ENCODE measurements at regions not wholly inside any gene's neighbourhood (a gene's known extent, or its start where the extent isn't known, plus 50 kb on each side); places are given as distances from the start of the nearest gene placed in this dataset.

DNA sequence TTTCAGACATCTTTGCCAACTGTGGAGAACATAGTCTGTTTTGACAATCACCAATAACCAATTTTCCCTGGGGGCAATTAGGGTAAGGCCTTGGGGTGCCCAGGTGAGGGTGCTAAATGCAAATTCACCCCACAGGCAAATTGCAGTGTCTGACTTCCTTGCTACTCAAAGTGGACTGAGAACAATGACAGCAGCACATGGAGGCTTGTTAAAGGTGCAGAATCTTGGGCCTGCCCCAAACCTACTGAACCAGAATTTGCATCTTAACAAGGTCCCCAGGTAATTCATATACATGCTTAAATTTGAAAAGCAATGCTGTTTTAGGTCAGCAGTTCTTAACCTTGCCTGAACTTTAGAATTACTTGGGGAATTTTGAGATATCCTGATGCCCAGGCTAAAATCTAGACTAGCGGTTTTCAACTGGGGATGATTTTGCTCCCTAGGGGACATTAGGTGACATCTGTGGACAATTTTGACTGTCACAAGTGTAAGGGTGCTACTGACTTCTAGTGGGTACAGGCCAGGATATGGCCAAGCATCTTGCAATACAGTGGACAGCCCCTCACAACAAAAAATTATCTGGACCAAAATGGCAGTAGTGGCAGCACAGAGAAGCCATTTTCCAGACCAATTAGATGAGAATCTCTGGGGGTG lies 80.2 kb upstream of the GCFC2 start:
- ChIA-PET CTCF (no interaction called here), POLR2A (ENCODE audit: unreplicated experiment) (no interaction called here)
- BruUV-seq (replicated peaks): no TSS peak
- no peak overlapping the region for H3K4me3 ChIP-seq (ENCODE audit: low read length)
- peak overlapping the region; percentile 29; the same call in 1 of the 2 replicates for H3K27ac ChIP-seq (ENCODE audit: low read length)
- H3K4me2 ChIP-seq (ENCODE audit: low read length): 0 out of 2 replicates have a peak overlapping the region, but pooled peaks have one; percentile 62
- H3K4me1 ChIP-seq (ENCODE audit: insufficient read depth, low read length): peaks cover 31% of the 10 kb centered on the region
- intact Hi-C loops (cut with micrococcal nuclease): no loop called here
- no peaks in the 10 kb centered on the region for H3K9me3 ChIP-seq (ENCODE audit: low read length)
- no peak for TF ChIP-seq EZH2 (IDR thresholded peaks at IDR 0.05; ENCODE audit: low read length, unreplicated experiment)
- H3K36me3 ChIP-seq (ENCODE audit: low read depth, low read length): no peaks in the 10 kb centered on the region
- H3K9me2 ChIP-seq (replicated peaks; ENCODE audit: low read length): no peaks in the 10 kb centered on the region
- H2AFZ ChIP-seq (ENCODE audit: low read length): no peak overlapping the region
- H3K79me2 ChIP-seq (ENCODE audit: low read length): no peaks in the 10 kb centered on the region
- DNase-seq (no peak), ATAC-seq (no peak)
- no peaks in the 10 kb centered on the region for H3F3A ChIP-seq (ENCODE audit: low read length, unreplicated experiment)
- H3K9ac ChIP-seq (ENCODE audit: low read length): no peak overlapping the region
- H4K20me1 ChIP-seq (ENCODE audit: low read length): no peaks in the 10 kb centered on the region
- no peaks in the 10 kb centered on the region for H3K27me3 ChIP-seq (ENCODE audit: low read length)

GRCh38 chr2:75790121-75790813 lies 79.6 kb upstream of the GCFC2 start:
- Histone ChIP-seq H3K4me2 (ENCODE audit: low read length) (peak overlapping the region; percentile 62), H2AFZ (ENCODE audit: low read length) (no peak overlapping the region), H3K9me3 (ENCODE audit: low read length) (no peaks in the 10 kb centered on the region), H3K4me3 (ENCODE audit: low read length) (peak overlapping the region; percentile 25; the same call in 1 of the 2 replicates), H3K27me3 (ENCODE audit: low read length) (no peaks in the 10 kb centered on the region), H3K9ac (ENCODE audit: low read length) (no peak overlapping the region), H3F3A (ENCODE audit: low read length, unreplicated experiment) (no peaks in the 10 kb centered on the region), H3K27ac (ENCODE audit: low read length) (peak overlapping the region; percentile 29), H3K36me3 (ENCODE audit: low read depth, low read length) (no peaks in the 10 kb centered on the region), H4K20me1 (ENCODE audit: low read length) (no peaks in the 10 kb centered on the region), H3K9me2 (replicated peaks; ENCODE audit: low read length) (no peaks in the 10 kb centered on the region), H3K4me1 (ENCODE audit: insufficient read depth, low read length) (peaks cover 31% of the 10 kb centered on the region), H3K79me2 (ENCODE audit: low read length) (no peaks in the 10 kb centered on the region)
- peak; percentile 18 for ATAC-seq
- CTCF ChIA-PET: no interaction called here
- TF ChIP-seq EZH2 (IDR thresholded peaks at IDR 0.05; ENCODE audit: low read length, unreplicated experiment): no peak
- TF ChIP-seq EZH2phosphoT487 (IDR thresholded peaks at IDR 0.05; ENCODE audit: borderline replicate concordance, low read length): no peak
- TF ChIP-seq CTCF (conservative IDR thresholded peaks at IDR 0.05; ENCODE audit: low read depth, low read length): no peak
- no TSS peak for BruUV-seq (replicated peaks)
- POLR2A ChIA-PET (ENCODE audit: unreplicated experiment): no interaction called here
- DNase-seq: peak; percentile 80
- intact Hi-C loops (cut with micrococcal nuclease): no loop called here

DNA sequence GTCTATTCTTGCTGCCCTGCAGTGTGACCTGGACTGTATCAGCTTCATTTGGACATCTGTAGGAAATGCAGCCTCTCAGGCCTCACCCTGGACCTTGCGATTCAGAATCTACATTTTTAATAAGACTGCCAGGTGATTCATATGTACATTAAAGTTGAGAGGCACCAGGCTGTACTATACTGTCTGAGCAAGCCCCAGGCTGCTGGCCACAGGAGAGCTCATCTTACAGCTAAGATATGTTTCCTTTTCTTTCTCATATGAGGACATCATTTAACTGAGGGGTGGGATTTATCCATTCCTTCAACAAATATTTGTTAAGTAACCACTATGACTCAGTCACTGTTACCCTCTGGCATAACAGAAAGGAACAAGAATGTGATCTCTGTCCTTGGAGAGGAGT lies 78.2 kb upstream of the GCFC2 start:
- ATAC-seq (peak; percentile 93), DNase-seq (peak; percentile 92)
- Histone ChIP-seq H3K9ac (ENCODE audit: low read length) (no peak overlapping the region), H3K9me3 (ENCODE audit: low read length) (no peaks in the 10 kb centered on the region), H3K79me2 (ENCODE audit: low read length) (no peaks in the 10 kb centered on the region), H3K27me3 (ENCODE audit: low read length) (no peaks in the 10 kb centered on the region), H3K36me3 (ENCODE audit: low read depth, low read length) (no peaks in the 10 kb centered on the region), H3K9me2 (replicated peaks; ENCODE audit: low read length) (no peaks in the 10 kb centered on the region), H3F3A (ENCODE audit: low read length, unreplicated experiment) (no peaks in the 10 kb centered on the region), H2AFZ (ENCODE audit: low read length) (no peak overlapping the region; the same call in 1 of the 2 replicates), H3K4me2 (ENCODE audit: low read length) (peak overlapping the region; percentile 62), H3K4me3 (ENCODE audit: low read length) (0 out of 2 replicates have a peak overlapping the region, but pooled peaks have one; percentile 25), H3K4me1 (ENCODE audit: insufficient read depth, low read length) (peaks cover 31% of the 10 kb centered on the region), H3K27ac (ENCODE audit: low read length) (peak overlapping the region; percentile 57), H4K20me1 (ENCODE audit: low read length) (no peaks in the 10 kb centered on the region)
- intact Hi-C loops (cut with micrococcal nuclease): loop anchor here (1.0 to 5.0 kb wide), 2 partner anchors 408 to 810 kb away; no protein-coding TSS in a partner anchor
- POLR2A ChIA-PET (ENCODE audit: unreplicated experiment): no interaction called here
- CTCF ChIA-PET: interaction anchor here (0.5 to 1.2 kb wide), 3 partner anchors 45 to 812 kb away, joined by 3 to 5 read pairs (median 5); no protein-coding TSS in a partner anchor
- no TSS peak for BruUV-seq (replicated peaks)
- no peak for TF ChIP-seq CTCF (conservative IDR thresholded peaks at IDR 0.05; ENCODE audit: low read depth, low read length)
